Anterior cingulate cortex (tissue), 58 donors: ENCODE measurements at regions not wholly inside any gene's neighbourhood (a gene's known extent, or its start where the extent isn't known, plus 50 kb on each side); places are given as distances from the start of the nearest gene placed in this dataset.
"Not testable (repeated sequence)": the region's sequence is repeated elsewhere in the genome, so short reads cannot be mapped to it uniquely, and the experiment has no call there.

ENCODE experiments used
- DNase-seq, 58 donors: peaks; one replicate each; lab custom pipeline; 2025; lab: John Stamatoyannopoulos, UW

GRCh38 chr5:177941386-177941785 lies 54.7 kb downstream of the PROP1 start:
- not testable (repeated sequence) for DNase-seq

- not testable (repeated sequence) for DNase-seq
These were observed 56.5 kb downstream of the PROP1 start for GRCh38 chr5:177939246-177940171.

DNA sequence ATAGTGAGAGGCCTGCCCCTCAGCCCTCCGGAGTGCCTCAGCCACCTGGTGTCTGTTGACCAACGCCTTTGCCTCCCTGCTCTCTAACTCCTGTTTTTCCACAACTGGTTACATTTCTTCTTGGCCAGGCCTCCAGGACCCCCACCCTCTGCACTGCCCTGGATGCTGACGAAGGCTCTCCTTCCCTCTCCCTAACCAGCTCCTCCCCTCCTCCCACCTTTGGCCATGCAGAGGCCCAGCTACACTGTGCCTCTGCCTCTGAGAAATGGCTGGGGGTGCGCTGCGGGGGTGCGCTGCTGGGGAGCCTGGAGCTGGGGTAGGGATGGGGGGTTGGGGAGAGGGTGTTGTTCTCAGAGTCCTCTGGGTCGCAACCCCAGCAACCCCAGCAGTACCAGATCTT lies 57.3 kb downstream of the PROP1 start:
- not testable (repeated sequence) for DNase-seq

- DNase-seq, result not testable (repeated sequence)
These were observed 61.8 kb downstream of the PROP1 start for GRCh38 chr5:177934233-177934632.

- DNase-seq, result peak in 11 of 58 donors; percentile 7 to 40 (median 24)
These were observed 65.6 kb downstream of the PROP1 start for GRCh38 chr5:177930269-177931022.

DNA sequence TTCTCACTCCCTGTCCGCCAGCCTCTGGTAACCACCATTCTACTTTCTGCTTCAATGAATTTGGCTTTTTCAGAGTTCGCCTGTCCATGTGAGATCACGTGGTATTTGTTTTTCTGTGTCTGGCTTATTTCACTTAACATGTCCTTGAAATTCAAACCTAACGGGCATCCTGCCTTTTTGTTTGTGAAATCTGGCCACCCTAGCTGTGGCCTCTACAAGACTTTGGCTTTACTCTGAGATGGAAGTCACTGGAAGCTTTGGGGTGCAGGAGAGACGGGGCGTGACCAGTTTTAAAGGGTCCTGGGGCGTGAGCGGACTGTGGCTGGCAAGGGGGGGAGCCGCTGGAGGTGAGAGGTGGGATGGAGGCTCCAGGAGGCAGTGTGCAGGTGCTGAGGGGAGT lies 66.4 kb downstream of the PROP1 start:
- DNase-seq, result not testable (repeated sequence)

DNA sequence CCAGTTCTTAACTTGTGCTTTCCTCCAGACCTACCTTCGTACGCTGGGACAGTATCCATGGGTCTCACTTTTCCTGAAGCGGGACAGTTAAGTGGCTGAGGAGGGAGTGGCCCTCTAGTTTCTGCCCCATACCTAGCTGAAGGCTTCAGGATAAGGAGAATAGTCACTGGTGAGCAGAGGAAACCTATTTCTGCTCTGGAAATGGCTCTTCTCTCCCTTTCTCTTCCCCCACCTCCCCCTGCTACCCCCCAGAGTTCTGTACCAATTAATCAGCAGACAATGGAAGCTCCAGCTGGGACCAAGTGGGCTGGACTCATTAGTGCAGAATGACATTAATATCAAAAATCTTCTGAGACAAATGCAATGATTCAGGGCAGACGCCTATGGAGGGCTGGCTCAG lies 68.5 kb downstream of the PROP1 start:
- not testable (repeated sequence) for DNase-seq

GRCh38 chr5:177924577-177924976 lies 71.5 kb downstream of the PROP1 start:
- DNase-seq, result not testable (repeated sequence)

DNA sequence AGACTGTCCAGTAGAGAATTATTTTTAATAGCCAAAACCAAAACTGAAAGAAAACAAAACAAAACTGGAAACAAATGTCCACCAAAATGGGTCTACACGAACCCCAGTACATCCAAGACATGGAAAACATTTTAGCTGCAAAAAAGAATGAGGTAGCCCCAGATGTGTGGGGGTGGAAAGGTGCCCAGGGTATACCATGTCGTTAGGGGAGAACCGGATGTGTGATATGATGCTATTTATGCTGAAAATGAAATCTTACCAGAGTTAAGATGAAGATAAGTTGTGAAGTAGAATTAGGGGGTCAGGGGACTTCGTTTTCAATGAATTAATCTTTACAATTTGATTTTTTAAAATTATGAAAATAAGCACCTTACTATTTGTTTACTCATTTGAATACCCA lies 72.2 kb downstream of the PROP1 start:
- not testable (repeated sequence) for DNase-seq

DNA sequence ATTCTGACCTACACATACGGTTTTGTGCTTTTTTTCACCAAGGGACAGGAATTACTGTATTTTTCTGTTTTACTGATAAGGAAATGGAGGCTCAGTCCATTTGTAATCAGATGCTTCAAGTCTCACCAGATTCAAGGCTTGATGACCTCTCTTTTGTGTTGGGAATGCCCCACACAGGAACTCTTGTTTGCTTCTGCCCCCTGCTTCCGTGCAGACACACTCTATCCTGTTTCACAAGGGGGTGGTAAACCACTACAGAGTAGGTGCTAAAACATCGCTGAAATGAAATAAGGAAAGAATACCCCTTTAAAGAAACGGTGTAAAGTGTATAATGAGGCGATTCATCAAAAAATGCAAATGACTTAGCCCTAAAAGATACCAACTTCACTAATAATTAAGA lies 72.9 kb downstream of the PROP1 start:
- not testable (repeated sequence) for DNase-seq

DNA sequence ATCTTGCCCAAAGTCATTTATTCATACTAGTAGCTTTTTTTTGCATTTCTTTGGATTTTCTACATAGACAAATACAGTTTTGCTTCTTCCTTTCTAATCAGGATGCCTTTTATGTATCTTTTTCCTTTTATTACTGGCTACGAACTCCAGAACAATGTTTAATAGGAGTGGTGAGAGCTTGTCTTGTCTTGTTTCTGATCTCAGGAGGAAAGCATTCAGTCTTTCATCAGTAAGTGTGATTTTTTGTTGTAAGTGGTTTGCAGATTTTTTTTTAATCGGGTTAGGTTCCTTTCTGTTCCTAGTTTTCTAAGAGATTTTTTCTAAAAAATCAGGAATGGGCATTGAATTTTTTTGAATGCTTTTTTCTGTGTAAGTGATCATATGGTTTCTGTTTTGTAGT lies 86.8 kb downstream of the PROP1 start:
- not testable (repeated sequence) for DNase-seq

DNA sequence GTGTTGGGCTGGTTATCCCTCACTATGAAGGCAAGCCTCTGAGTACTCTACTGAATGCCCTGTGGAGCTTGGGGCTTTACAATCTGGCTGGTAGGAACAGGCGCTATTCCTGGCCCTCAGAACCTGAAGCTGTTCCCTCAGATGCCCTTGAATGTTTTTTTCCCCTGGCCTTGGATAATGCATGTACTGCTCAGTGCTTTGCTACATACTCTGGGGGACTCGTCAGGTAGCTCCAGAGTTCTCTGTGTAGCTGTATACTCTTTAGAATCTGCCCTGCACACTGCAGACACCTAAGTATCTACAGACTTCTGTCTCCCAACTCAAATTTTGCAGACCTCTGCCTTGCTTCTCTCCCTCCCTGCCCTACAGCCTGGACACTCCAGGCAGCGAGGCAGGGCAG lies 93.2 kb downstream of the PROP1 start:
- not testable (repeated sequence) for DNase-seq

DNA sequence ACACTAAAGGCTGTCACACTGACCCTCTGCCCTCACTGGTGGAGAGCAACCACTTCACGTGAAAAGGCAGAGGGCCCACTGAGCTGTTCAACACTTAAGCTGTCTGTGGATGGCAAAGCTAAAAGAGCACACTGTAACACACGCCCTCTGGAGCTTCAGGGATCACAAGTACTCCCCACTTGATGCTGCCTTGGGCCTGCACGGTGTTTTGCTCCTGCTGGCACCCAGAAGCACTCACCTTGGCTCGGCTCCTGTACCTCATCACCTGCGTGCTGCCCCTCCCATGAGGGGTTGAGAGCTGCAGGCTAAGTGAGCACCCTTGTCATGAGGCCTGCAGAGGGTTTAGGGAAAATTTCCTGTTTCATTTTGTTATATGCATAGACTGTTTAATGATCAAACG lies 96.0 kb downstream of the PROP1 start:
- DNase-seq, result not testable (repeated sequence)

GRCh38 chr5:177894681-177895453 lies 101.2 kb downstream of the PROP1 start:
- DNase-seq, result not testable (repeated sequence)

DNA sequence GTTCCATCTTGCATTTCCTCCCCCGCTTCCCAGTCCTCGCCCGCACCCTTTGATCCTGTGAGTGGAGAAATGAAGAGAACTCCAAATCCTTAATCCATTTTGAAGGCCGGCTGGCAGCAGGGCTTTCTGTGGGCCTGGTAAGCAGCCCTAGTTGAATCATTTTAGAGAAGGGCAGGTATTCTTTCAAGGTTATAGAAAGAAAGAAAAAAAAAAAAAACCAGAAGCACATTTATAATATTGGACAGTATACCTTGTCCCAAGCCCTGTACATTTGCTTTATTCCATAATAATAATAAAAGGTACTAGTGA lies 103.7 kb downstream of the PROP1 start:
- DNase-seq, result not testable (repeated sequence)

DNA sequence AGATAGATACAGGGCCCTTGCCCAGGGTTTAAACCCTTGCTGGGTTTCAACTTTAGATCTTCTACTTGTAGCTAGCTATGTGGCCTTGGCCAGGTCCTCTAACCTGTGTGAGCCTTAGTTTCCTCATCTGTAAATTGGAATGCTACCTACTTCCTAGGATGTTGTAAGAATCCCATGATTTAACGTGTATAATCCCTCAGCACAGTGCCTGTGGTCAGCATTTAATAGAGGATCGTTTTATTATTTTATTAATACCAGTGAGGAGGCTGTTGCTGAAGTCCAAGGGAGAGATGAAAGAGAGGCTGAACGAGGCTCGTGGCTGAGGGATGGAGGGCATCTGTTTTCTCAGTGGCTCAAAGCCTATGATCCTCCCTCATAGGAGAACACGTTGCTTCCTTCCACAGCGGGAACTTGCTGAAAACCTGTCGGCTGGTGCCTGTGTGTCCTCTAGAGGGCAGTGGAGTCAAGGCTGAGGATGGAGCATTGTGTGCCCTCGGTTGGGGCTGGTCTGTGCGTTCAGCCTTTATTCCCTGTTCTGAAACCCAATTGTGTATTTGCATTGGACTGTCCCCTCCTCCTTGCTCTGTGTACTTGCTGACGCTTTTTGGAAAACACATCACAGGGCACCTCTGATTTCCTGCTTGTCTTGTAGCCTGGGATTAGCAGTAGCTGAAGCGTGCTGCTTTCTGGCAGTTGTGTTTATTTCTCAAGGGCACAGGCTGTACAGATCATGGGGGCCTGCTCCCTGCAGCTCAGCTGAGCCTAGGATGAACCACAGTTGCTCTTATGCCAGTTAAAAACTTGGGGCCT lies 104.3 kb downstream of the PROP1 start:
- DNase-seq, result not testable (repeated sequence)

GRCh38 chr5:177883295-177883694 lies 100.6 kb upstream of the FAM153A start:
- not testable (repeated sequence) for DNase-seq

GRCh38 chr5:177875900-177876238 lies 93.2 kb upstream of the FAM153A start:
- DNase-seq, result not testable (repeated sequence)

- DNase-seq, result not testable (repeated sequence)
These were observed 92.6 kb upstream of the FAM153A start for GRCh38 chr5:177875013-177875899.
